GM21526 (cell line): ENCODE measurements at regions not wholly inside any gene's neighbourhood (a gene's known extent, or its start where the extent isn't known, plus 50 kb on each side); places are given as distances from the start of the nearest gene placed in this dataset.

Experiments
- ATAC-seq: cut with Tn5 transposase; IDR thresholded peaks from one replicate; pipeline ENCODE4 v1.9.1; 2021; ENCODE audit warnings: moderate library complexity; ENCODE audit not compliant: unreplicated experiment, low FRiP score

- ATAC-seq: no peak
Observed at GRCh38 chr9:26597542-26598149, 295.0 kb downstream of the CAAP1 start.

- no peak for ATAC-seq
Observed at GRCh38 chr9:26579056-26579455, 313.5 kb downstream of the CAAP1 start.

GRCh38 chr9:26574898-26575440, 317.6 kb downstream of the CAAP1 start:
- ATAC-seq: no peak

GRCh38 chr9:26574256-26574655, 318.3 kb downstream of the CAAP1 start:
- ATAC-seq: no peak

- ATAC-seq: no peak
Observed at GRCh38 chr9:26567976-26568375, 324.6 kb downstream of the CAAP1 start.

GRCh38 chr9:26566141-26566540, 326.5 kb downstream of the CAAP1 start:
- ATAC-seq: no peak

- ATAC-seq: no peak
Observed at GRCh38 chr9:26565118-26565517, 327.5 kb downstream of the CAAP1 start.

GRCh38 chr9:26562338-26562737, 330.3 kb downstream of the CAAP1 start:
- ATAC-seq: no peak

GRCh38 chr9:26561928-26562327, 330.7 kb downstream of the CAAP1 start:
- no peak for ATAC-seq

- no peak for ATAC-seq
Observed at GRCh38 chr9:26559506-26559905, 333.1 kb downstream of the CAAP1 start.

- no peak for ATAC-seq
Observed at GRCh38 chr9:26551971-26552370, 340.6 kb downstream of the CAAP1 start.

- no peak for ATAC-seq
Observed at GRCh38 chr9:26551451-26551850, 341.2 kb downstream of the CAAP1 start.

- no peak for ATAC-seq
Observed at GRCh38 chr9:26548781-26549290, 343.8 kb downstream of the CAAP1 start.

GRCh38 chr9:26539867-26540493, 352.6 kb downstream of the CAAP1 start:
- no peak for ATAC-seq

GRCh38 chr9:26537211-26537610, 355.4 kb downstream of the CAAP1 start:
- ATAC-seq: no peak

GRCh38 chr9:26535151-26535550, 357.5 kb downstream of the CAAP1 start:
- no peak for ATAC-seq

- no peak for ATAC-seq
Observed at GRCh38 chr9:26530841-26531240, 361.8 kb downstream of the CAAP1 start.

- ATAC-seq: no peak
Observed at GRCh38 chr9:26527931-26528330, 364.7 kb downstream of the CAAP1 start.

GRCh38 chr9:26524267-26524666, 368.3 kb downstream of the CAAP1 start:
- ATAC-seq: no peak

- no peak for ATAC-seq
Observed at GRCh38 chr9:26523577-26523976, 369.0 kb downstream of the CAAP1 start.

- ATAC-seq: no peak
Observed at GRCh38 chr9:26520141-26520540, 372.5 kb downstream of the CAAP1 start.

- no peak for ATAC-seq
Observed at GRCh38 chr9:26516773-26517343, 375.7 kb downstream of the CAAP1 start.
